ENCODE measurements at regions not wholly inside any gene's neighbourhood (a gene's known extent, or its start where the extent isn't known, plus 50 kb on each side); places are given as distances from the start of the nearest gene placed in this dataset.
"Not testable (repeated sequence)": the region's sequence is repeated elsewhere in the genome, so short reads cannot be mapped to it uniquely, and the experiment has no call there.

DNA sequence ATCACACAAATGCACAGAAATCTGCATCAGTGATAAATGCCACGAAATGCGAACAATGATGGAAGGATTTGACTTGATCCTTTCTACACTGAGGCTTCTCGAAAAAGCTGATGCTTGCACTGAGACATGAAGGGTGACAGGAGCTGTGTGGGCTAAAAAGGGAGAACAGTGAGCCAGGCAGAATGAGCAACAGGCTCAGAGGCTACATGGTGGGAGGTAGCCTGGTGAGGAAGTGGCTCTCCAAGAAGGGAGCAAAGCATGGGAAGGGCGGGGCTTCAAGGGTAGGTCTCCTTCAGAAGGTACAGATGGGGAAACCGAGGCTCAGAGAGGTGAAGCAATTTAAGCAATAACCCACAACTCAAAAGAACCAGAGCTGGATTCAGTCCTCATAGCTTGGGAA lies 82.4 kb downstream of the TRIM43 start:
- no peak for DNase-seq (ENCODE audit: low spot score)
- H3K4me3 ChIP-seq (ENCODE audit: low read depth, low read length, poor library complexity, severe bottlenecking) = no peak overlapping the region
- H3K79me2 ChIP-seq (ENCODE audit: insufficient read depth, low read depth, low read length) = no peaks in the 10 kb centered on the region
- H3K4me2 ChIP-seq (ENCODE audit: low read length) = no peak overlapping the region
- TF ChIP-seq, protein P1, sequence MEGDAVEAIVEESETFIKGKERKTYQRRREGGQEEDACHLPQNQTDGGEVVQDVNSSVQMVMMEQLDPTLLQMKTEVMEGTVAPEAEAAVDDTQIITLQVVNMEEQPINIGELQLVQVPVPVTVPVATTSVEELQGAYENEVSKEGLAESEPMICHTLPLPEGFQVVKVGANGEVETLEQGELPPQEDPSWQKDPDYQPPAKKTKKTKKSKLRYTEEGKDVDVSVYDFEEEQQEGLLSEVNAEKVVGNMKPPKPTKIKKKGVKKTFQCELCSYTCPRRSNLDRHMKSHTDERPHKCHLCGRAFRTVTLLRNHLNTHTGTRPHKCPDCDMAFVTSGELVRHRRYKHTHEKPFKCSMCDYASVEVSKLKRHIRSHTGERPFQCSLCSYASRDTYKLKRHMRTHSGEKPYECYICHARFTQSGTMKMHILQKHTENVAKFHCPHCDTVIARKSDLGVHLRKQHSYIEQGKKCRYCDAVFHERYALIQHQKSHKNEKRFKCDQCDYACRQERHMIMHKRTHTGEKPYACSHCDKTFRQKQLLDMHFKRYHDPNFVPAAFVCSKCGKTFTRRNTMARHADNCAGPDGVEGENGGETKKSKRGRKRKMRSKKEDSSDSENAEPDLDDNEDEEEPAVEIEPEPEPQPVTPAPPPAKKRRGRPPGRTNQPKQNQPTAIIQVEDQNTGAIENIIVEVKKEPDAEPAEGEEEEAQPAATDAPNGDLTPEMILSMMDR (conservative IDR thresholded peaks at IDR 0.05; ENCODE audit: low read length) = no peak
- TF ChIP-seq EZH2phosphoT487 (IDR thresholded peaks at IDR 0.05; ENCODE audit: borderline replicate concordance, low read depth, low read length) = no peak
- BruUV-seq (replicated peaks) = no TSS peak
- H2AFZ ChIP-seq (ENCODE audit: low read length) = no peak overlapping the region
- H3K9me3 ChIP-seq (ENCODE audit: low read length) = no peaks in the 10 kb centered on the region
- no peaks in the 10 kb centered on the region for H3K9me2 ChIP-seq (ENCODE audit: insufficient read depth, low read length)
- intact Hi-C loops (cut with micrococcal nuclease; ENCODE audit: unreplicated experiment) = no loop called here
- POLR2A ChIA-PET = no interaction called here
- H3K4me1 ChIP-seq (ENCODE audit: insufficient read depth, low read length, poor library complexity, severe bottlenecking) = no peaks in the 10 kb centered on the region
- H4K20me1 ChIP-seq (ENCODE audit: insufficient read depth, low read length) = no peaks in the 10 kb centered on the region
- CTCF ChIA-PET (ENCODE audit: unreplicated experiment) = no interaction called here
- no peak overlapping the region for H3K27ac ChIP-seq (ENCODE audit: low read depth, low read length, poor library complexity, severe bottlenecking)
- no peaks in the 10 kb centered on the region for H3K36me3 ChIP-seq (ENCODE audit: insufficient read depth, low read length)

DNA sequence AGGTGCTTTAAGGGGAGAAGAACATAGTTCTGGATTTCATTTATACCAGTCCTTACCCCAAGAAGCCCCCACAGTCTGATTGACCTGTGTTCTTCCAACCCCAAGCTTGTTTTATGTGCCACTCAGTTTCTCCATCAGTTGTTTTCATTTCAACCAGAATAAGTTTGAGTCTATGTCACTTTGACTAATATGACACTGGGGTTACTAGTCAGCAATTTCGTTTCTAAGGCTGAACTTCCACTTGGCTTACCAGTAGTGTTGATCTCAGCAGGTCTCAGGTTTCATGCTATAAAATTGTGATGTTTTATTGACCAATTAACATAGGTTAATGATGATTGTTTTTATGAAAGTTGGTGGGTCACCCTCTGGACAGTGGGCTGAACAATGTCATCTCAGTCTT lies 84.8 kb downstream of the TRIM43 start:
- H3K27ac ChIP-seq (ENCODE audit: low read depth, low read length, poor library complexity, severe bottlenecking); DNase-seq (ENCODE audit: low spot score); H2AFZ ChIP-seq (ENCODE audit: low read length); H3K4me3 ChIP-seq (ENCODE audit: low read depth, low read length, poor library complexity, severe bottlenecking); H3K9me3 ChIP-seq (ENCODE audit: low read length); H3K36me3 ChIP-seq (ENCODE audit: insufficient read depth, low read length); H3K4me1 ChIP-seq (ENCODE audit: insufficient read depth, low read length, poor library complexity, severe bottlenecking); H3K4me2 ChIP-seq (ENCODE audit: low read length); intact Hi-C loops (cut with micrococcal nuclease; ENCODE audit: unreplicated experiment); CTCF ChIA-PET (ENCODE audit: unreplicated experiment); H3K79me2 ChIP-seq (ENCODE audit: insufficient read depth, low read depth, low read length); H3K9me2 ChIP-seq (ENCODE audit: insufficient read depth, low read length); BruUV-seq (replicated peaks); H4K20me1 ChIP-seq (ENCODE audit: insufficient read depth, low read length): not testable (repeated sequence)
- POLR2A ChIA-PET = interaction anchor here (0.6 kb wide), 1 partner anchor 739 kb away, joined by 3 read pairs; no protein-coding TSS in a partner anchor

DNA sequence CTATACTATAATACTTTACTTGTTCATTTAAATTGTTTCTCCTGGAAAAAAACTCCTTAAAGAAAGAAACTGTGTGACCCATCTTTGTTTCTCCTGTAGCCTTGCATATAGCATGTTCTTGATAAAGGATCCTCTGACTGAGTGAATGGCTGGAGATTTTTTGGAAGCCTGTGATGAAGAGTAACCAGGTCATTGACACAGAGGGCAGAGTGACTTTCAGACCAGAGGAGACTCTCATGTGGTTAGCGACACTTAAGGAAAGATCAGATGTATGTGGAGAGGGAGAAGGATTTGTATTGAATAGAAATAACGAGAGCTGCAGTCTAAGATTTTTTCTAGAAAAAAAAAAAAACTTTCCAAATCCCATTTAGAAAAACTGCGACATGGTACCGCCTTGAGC lies 85.5 kb downstream of the TRIM43 start:
- intact Hi-C loops (cut with micrococcal nuclease; ENCODE audit: unreplicated experiment) = no loop called here
- BruUV-seq (replicated peaks) = no TSS peak

DNA sequence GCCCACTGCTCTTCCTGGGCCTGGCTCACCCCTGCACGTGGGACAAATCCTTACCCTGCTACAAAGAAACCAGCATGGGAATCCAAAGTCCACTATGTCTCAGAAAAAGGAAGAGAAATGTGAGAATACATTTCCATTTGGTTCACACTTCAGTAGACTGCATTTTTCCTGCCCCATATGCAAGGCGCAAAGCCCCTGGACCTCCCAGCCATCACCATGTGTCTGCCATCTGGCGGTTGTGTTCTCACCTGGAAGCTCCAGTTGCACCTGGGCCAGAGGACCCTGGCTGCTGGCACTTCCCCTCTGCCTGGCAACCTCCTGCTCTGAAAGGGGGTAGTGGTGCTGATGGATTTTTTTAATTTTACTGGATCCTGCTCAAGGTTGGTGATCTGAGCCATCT lies 86.0 kb downstream of the TRIM43 start:
- DNase-seq (ENCODE audit: low spot score); H4K20me1 ChIP-seq (ENCODE audit: insufficient read depth, low read length); BruUV-seq (replicated peaks); intact Hi-C loops (cut with micrococcal nuclease; ENCODE audit: unreplicated experiment); H3K27ac ChIP-seq (ENCODE audit: low read depth, low read length, poor library complexity, severe bottlenecking); H3K9me2 ChIP-seq (ENCODE audit: insufficient read depth, low read length); H3K9me3 ChIP-seq (ENCODE audit: low read length); CTCF ChIA-PET (ENCODE audit: unreplicated experiment); H3K4me3 ChIP-seq (ENCODE audit: low read depth, low read length, poor library complexity, severe bottlenecking); H3K4me2 ChIP-seq (ENCODE audit: low read length); H3K4me1 ChIP-seq (ENCODE audit: insufficient read depth, low read length, poor library complexity, severe bottlenecking); H3K79me2 ChIP-seq (ENCODE audit: insufficient read depth, low read depth, low read length); H3K36me3 ChIP-seq (ENCODE audit: insufficient read depth, low read length); H2AFZ ChIP-seq (ENCODE audit: low read length); POLR2A ChIA-PET: not testable (repeated sequence)

More for the DNA sequence above, 85.5 kb downstream of the TRIM43 start:
- no peak for DNase-seq (ENCODE audit: low spot score)
- TF ChIP-seq, protein P1 (conservative IDR thresholded peaks at IDR 0.05; ENCODE audit: low read length) = no peak
- no peak for TF ChIP-seq EZH2phosphoT487 (IDR thresholded peaks at IDR 0.05; ENCODE audit: borderline replicate concordance, low read depth, low read length)
- Histone ChIP-seq H3K4me3 (ENCODE audit: low read depth, low read length, poor library complexity, severe bottlenecking) (no peak overlapping the region), H3K79me2 (ENCODE audit: insufficient read depth, low read depth, low read length) (no peaks in the 10 kb centered on the region), H3K9me3 (ENCODE audit: low read length) (no peaks in the 10 kb centered on the region), H3K4me1 (ENCODE audit: insufficient read depth, low read length, poor library complexity, severe bottlenecking) (no peaks in the 10 kb centered on the region), H3K9me2 (ENCODE audit: insufficient read depth, low read length) (no peaks in the 10 kb centered on the region), H3K27ac (ENCODE audit: low read depth, low read length, poor library complexity, severe bottlenecking) (no peak overlapping the region), H3K36me3 (ENCODE audit: insufficient read depth, low read length) (no peaks in the 10 kb centered on the region), H2AFZ (ENCODE audit: low read length) (no peak overlapping the region), H4K20me1 (ENCODE audit: insufficient read depth, low read length) (no peaks in the 10 kb centered on the region), H3K4me2 (ENCODE audit: low read length) (no peak overlapping the region)
- POLR2A ChIA-PET = no interaction called here
- CTCF ChIA-PET (ENCODE audit: unreplicated experiment) = no interaction called here

DNA sequence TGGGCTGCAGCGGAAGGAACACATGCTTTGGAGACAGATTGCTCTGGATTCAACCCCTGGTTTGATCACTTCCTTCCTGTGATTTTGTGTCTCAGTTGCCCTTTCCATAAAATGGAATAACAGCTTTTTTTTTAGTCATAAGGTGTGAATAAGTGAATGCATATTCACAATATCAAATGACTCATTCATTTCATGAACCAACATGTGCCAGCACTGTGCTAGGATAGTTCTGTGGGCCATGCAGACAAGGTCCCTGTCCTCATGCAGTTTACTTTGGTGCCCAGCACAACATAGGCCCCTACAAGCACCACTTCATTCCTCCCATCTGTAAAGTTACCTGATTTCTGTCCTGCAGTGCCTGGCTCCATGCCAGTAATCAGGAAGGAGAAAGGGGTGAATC lies 89.4 kb downstream of the TRIM43 start:
- DNase-seq (ENCODE audit: low spot score); H3K79me2 ChIP-seq (ENCODE audit: insufficient read depth, low read depth, low read length); CTCF ChIA-PET (ENCODE audit: unreplicated experiment); H3K4me1 ChIP-seq (ENCODE audit: insufficient read depth, low read length, poor library complexity, severe bottlenecking); H3K4me3 ChIP-seq (ENCODE audit: low read depth, low read length, poor library complexity, severe bottlenecking); POLR2A ChIA-PET; BruUV-seq (replicated peaks); H3K9me3 ChIP-seq (ENCODE audit: low read length); H3K36me3 ChIP-seq (ENCODE audit: insufficient read depth, low read length); H4K20me1 ChIP-seq (ENCODE audit: insufficient read depth, low read length); H3K9me2 ChIP-seq (ENCODE audit: insufficient read depth, low read length); H3K4me2 ChIP-seq (ENCODE audit: low read length); intact Hi-C loops (cut with micrococcal nuclease; ENCODE audit: unreplicated experiment); H3K27ac ChIP-seq (ENCODE audit: low read depth, low read length, poor library complexity, severe bottlenecking); H2AFZ ChIP-seq (ENCODE audit: low read length): not testable (repeated sequence)

Measured in OCI-LY7 (cell line).